HG03432 (cell line): ENCODE measurements at regions not wholly inside any gene's neighbourhood (a gene's known extent, or its start where the extent isn't known, plus 50 kb on each side); places are given as distances from the start of the nearest gene placed in this dataset.
"Not testable (repeated sequence)": the region's sequence is repeated elsewhere in the genome, so short reads cannot be mapped to it uniquely, and the experiment has no call there.

Experiments
- ATAC-seq: cut with Tn5 transposase; IDR thresholded peaks from one replicate; pipeline ENCODE4 v1.9.1; 2021; ENCODE audit warnings: mild to moderate bottlenecking, moderate library complexity; ENCODE audit not compliant: unreplicated experiment

DNA sequence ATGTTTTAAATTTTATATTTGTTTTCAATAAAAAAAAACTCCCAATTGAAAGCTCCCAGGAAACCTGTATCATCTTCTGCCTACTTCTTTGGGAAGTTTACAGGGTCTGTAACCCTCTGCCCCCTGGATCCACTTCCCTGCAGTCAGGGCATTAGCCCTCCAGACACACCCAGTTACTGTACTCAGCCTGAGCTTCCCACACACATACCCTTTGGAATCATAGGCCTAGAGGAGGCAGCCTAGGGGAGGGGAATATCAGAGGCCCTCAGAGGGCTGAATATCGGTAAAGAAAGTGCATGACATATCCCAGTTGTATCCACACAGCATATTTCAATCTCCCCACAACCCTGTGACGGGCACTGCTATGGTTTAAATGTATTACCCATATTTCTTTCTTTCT is 56.2 kb upstream of the TFPI start:
- ATAC-seq: not testable (repeated sequence)

DNA sequence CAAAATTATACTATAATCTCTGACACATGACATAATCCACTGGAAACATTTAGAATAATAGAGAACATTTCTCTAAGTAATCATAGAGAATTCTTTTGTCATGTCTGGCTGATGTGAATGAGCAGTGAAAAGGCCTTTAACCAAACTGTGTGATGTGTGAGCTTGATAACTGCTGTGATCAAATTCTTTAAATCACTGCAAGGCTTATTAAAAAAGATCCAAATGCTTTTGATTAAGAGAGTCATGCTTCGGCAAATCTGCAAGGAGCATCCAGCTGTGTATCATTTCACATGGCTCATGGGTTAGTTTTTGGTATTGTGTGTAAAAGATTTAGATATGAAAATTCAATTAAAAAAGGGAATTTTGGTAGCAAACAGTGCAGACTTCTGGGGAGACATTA is 58.6 kb upstream of the TFPI start:
- no peak for ATAC-seq

- ATAC-seq: no peak
Observed at GRCh38 chr2:187614756-187615155, 60.5 kb upstream of the TFPI start.

DNA sequence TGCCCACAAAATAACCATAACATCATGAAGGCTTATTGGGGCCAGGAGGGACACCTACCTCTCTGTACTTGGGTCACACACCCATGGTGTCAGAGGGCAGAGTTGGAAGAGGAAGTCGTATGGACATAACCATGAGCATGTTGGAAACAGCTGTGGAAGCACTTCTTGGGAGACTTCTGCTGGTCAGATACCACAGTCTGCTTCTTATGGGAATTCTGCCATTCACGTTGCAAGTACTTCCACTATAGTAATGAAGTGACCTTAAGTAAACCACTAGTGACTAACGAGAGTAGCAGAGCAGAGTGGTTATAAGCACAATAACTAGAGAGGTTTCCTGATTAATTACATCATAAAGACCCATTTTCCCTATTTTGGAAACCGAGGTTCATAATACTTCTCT is 61.1 kb upstream of the TFPI start:
- no peak for ATAC-seq

DNA sequence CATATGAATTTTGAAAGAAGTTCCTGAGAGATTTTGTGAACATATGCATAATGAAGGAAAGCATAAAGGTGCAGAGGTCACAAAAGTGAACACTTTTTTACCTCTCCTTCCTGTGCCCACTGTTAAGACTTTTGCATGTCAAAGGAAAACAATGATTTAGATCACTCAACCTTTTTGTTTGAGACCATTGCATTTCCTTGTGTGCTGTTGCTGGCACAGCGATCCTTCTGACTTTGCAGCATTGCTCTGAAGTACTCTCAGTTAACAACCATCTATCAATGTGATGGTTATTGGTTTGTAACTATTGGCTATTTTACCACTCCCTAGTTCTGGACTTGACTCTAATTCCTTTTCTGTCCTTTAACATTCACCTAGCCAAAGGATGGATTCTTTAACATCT is 61.7 kb upstream of the TFPI start:
- no peak for ATAC-seq

DNA sequence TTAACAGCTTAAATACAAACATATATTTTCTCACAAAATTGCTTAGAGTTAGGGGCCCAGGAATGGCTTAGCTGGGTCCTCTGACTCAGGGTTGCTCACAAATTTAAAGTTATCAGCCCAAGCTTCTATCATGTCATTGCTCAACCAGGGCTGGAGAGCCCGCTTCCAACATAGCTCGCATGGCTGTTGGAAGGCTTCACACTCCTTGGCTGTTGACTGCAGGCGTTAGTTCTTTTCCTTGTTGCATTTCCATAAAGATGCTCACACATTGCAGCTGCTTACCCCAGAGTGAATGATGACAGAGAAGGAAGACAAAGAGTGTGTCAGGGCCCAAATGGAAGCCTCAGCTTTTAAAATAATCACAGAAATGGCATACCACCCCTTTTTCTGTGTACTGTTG is 62.9 kb upstream of the TFPI start:
- ATAC-seq: no peak

GRCh38 chr2:187617905-187618304 is 63.7 kb upstream of the TFPI start:
- ATAC-seq: no peak

- no peak for ATAC-seq
Observed at GRCh38 chr2:187618813-187619212, 64.6 kb upstream of the TFPI start.

GRCh38 chr2:187627153-187627552 is 72.9 kb upstream of the TFPI start:
- ATAC-seq: no peak

- not testable (repeated sequence) for ATAC-seq
Observed at GRCh38 chr2:187636731-187637391, 82.6 kb upstream of the TFPI start.

- not testable (repeated sequence) for ATAC-seq
Observed at GRCh38 chr2:187637392-187637740, 83.1 kb upstream of the TFPI start.

GRCh38 chr2:187637771-187638170 is 83.5 kb upstream of the TFPI start:
- ATAC-seq: not testable (repeated sequence)

- ATAC-seq: no peak
Observed at GRCh38 chr2:187638840-187639239, 84.6 kb upstream of the TFPI start.

DNA sequence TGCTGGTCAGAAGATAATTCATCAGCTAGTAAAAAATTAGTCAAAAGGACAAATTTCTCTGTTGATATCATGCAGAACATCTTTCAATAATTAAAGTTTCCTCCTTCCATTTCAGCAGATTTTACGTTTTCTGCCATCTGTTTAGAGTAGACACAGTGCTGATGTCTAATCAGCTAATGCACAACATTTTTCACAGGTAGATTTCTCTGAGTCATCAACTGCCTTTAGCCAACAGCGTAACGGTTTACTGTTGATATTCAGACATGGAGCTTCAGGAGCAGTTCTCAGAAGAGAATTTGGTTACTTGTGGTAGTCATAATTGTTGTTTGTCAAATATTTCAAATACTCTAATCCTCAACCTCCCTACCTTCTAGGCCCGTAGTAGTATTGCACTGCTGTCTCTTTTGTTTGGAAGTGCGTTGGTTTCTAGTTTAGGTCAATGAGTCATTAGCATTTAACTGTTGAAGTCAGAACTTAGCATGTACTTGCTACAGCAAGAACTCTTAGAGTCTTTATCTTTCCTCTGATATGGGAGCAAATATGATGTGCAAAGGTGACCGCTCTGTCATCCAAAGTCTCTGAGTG is 86.8 kb upstream of the TFPI start:
- no peak for ATAC-seq

DNA sequence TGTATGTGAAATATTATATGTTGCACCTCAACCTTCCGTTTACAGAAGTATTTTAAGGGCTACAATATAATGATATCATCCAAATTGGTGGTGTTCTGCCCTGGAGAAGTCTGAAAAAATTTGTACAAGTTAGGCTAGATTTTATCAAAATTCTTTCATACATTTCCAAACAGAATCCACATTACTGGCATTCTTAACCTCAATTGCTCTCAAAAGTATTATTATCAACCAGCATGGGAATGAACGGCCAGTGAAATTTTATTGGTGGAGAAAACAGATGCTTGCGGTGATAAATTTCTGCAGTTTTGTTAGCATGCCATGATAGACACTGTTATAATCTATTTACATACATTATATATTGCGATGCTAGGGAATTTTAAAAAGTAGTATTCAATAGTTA is 88.3 kb upstream of the TFPI start:
- ATAC-seq: no peak

GRCh38 chr2:187644486-187644885 is 90.3 kb upstream of the TFPI start:
- no peak for ATAC-seq

DNA sequence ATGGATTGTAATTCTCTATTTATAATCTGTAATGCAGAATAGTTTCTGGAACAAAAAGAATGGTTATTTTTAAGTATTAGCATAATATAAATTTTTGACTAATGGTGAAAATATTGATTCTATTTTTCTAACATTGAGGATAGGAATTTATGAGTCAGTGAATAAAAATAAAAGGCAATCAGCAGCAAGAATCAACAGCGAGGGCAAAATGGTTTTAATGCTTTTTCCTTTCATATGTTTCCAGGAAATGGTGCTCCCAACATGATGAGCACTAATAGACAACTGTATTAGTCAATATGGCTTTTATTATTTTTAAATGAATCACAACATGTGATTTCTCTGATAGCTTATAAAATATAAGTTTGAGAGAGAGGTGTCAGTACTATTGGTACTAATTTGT is 90.7 kb upstream of the TFPI start:
- no peak for ATAC-seq

GRCh38 chr2:187646556-187646955 is 92.3 kb upstream of the TFPI start:
- no peak for ATAC-seq

DNA sequence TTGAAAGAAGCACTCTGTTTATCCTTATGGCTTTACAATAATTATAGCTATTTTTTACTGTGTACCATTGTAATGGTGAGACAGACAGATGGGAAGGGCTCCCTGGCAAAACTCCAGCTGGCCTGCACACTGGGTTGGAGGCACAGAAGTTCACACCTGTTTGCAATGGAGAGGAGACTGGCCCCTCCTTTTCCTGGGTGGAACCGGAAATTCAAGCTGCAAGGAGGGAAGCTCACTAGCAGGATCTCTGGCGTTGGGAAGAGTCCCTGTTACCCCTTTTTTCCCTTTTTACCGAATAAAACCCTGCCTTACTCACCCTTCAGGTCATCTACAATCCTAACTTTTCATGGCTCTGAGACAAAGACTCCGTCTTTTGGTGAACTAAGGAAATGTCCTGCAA is 100.3 kb upstream of the TFPI start:
- ATAC-seq: no peak

DNA sequence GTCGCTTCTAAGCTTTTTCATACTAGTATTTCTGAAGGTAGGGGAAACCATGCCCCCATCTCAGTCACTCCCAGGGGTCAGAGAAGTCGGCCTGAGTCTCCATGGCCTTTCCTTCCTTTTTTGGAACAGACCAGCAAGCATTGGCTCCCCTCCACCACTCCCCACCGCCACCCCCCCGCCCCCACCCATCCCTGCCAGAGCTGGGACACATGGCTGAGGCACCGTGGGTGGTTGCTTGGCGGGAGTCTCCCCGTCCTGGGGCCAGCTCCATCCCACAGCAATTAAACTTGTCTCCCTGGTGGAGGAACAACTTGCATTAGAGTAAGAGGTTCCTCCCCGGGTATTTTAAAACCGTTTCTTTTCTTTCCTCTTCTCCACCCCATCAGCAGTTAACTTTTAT is 100.8 kb upstream of the TFPI start:
- no peak for ATAC-seq

DNA sequence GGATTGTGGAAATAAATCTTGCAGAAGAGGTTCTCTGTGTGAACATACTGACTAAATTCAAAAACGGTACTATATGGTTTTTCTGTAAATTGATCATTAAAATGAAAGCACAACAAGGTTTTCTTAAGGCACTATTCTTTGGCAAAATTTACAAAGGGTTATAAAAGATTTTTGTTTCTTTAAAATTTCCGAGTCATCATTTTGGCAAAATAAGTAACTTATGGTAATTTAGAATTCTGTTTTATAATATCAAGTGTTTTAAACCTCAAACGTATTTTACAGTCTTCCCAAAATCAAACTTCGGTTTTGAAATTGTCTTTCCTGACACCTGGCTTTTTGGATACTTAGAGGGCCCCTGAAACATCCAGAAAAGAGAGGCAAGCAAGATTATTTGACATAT is 101.9 kb upstream of the TFPI start:
- no peak for ATAC-seq

DNA sequence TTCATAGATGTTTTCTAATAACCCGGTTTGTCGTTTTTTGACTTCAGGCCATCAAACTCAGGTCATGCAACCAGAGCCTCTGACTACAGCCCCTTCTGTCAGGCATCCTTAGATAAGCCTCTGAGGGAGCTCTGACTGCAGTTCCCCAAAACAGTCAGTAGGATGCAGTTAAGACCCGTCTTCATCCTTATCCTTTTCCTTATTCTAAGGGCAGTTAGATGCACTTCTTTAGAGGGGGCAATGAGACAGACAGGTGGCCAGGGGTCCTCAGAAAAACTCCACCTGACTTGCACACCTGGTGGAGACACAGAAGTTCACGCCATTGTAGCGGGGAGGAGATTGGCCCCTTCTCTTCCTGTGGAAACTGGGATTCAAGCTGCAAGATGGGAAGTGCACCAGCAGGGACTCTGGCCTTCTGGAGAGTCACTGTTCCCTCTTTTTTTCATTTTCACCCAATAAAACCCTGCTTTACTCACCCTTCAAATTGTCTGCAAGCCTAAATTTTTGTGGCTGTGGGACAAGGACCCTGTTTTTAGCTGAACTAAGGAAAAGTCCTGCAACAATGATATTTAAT is 104.8 kb upstream of the TFPI start:
- peak; percentile 69 for ATAC-seq

GRCh38 chr2:187676050-187676449 is 121.8 kb upstream of the TFPI start:
- ATAC-seq: not testable (repeated sequence)
